Tibial nerve (tissue), 3 donors: ENCODE measurements at regions not wholly inside any gene's neighbourhood (a gene's known extent, or its start where the extent isn't known, plus 50 kb on each side); places are given as distances from the start of the nearest gene placed in this dataset.

ENCODE experiments used
- POLR2A ChIP-seq, 2 donors: fragments of 450-650 bp; IDR thresholded peaks; one replicate each; pipeline ENCODE4 v1.6.1; 2017; ENCODE audit warnings: antibody characterized with exemption in 2 of 2, mild to moderate bottlenecking in 2 of 2, moderate library complexity in 2 of 2
- TF ChIP-seq, protein P1 (sequence below), 5 experiments: fragments of 200-600 bp in 3 of 5; fragments of 450-650 bp in 2 of 5; sonication (generic) in 3 of 5; IDR thresholded peaks; one replicate each; pipeline ENCODE4 v1.5.1; 2016 to 2019; ENCODE audit warnings: antibody characterized with exemption in 5 of 5, mild to moderate bottlenecking in 3 of 5, moderate library complexity in 2 of 5

DNA sequence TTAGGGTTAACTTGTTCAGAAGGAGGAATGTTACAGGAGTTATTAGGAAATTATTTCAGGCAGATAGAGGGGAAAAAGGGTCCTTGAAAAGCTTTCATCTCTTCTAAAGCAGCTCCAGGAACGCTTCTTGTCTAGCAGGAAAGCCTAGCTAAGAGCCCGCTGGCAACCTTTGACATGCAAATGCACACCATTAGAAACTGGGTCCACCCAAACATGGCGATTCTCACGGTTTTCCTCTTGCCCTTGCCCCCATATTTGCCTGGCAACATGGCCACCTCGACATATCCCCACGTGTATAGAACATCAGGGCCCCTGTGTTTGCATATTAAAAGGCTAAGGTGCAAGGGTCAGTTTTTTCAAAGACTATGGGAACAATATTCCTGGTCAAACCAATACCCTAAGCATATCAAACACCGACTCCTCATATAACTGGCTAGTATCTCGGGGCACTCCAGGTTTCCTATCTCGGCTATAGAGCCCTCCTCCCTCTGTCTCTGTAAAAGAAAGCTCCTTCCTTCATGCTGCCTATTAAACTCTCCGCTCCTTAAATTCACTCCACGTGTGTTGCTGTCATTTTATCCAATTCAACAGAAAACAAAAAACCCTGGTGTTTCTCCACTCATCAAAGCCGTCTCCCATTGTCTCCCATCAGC lies 268.9 kb upstream of the HSFY2 start:
- TF ChIP-seq POLR2A (IDR thresholded peaks at IDR 0.05) = no peak
- TF ChIP-seq, protein P1, sequence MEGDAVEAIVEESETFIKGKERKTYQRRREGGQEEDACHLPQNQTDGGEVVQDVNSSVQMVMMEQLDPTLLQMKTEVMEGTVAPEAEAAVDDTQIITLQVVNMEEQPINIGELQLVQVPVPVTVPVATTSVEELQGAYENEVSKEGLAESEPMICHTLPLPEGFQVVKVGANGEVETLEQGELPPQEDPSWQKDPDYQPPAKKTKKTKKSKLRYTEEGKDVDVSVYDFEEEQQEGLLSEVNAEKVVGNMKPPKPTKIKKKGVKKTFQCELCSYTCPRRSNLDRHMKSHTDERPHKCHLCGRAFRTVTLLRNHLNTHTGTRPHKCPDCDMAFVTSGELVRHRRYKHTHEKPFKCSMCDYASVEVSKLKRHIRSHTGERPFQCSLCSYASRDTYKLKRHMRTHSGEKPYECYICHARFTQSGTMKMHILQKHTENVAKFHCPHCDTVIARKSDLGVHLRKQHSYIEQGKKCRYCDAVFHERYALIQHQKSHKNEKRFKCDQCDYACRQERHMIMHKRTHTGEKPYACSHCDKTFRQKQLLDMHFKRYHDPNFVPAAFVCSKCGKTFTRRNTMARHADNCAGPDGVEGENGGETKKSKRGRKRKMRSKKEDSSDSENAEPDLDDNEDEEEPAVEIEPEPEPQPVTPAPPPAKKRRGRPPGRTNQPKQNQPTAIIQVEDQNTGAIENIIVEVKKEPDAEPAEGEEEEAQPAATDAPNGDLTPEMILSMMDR (IDR thresholded peaks at IDR 0.05) = no peak
